HepG2 (cell line): ENCODE measurements at regions not wholly inside any gene's neighbourhood (a gene's known extent, or its start where the extent isn't known, plus 50 kb on each side); places are given as distances from the start of the nearest gene placed in this dataset.

ENCODE experiments used
- CBX5 ChIP-seq: sonication (generic); formaldehyde crosslinking; IDR thresholded peaks from 2 replicates; pipeline ENCODE4 v1.4.0; 2020; ENCODE audit warnings: missing genetic modification reagents, borderline replicate concordance
- ISL2 ChIP-seq: sonication (generic); formaldehyde crosslinking; IDR thresholded peaks from 2 replicates; pipeline ENCODE4 v1.5.0; 2020; ENCODE audit warnings: missing genetic modification reagents
- MYNN ChIP-seq: sonication (generic); formaldehyde crosslinking; IDR thresholded peaks from 2 replicates; pipeline ENCODE4 v1.4.0; 2020; ENCODE audit warnings: mild to moderate bottlenecking, low read depth, missing genetic modification reagents
- POLR2A ChIP-seq, 2 experiments: IDR thresholded peaks; 2 replicates each; pipeline ENCODE4 v1.6.1; 2011; ENCODE audit warnings: low read depth in 2 of 2, low read length in 2 of 2, mild to moderate bottlenecking in 1 of 2, moderate library complexity in 1 of 2; ENCODE audit not compliant: insufficient read depth in 1 of 2
- ZNF143 ChIP-seq: sonication (generic); formaldehyde crosslinking; IDR thresholded peaks from 2 replicates; pipeline ENCODE4 v1.4.0; 2020; ENCODE audit warnings: missing genetic modification reagents
- TF ChIP-seq, protein P1 (sequence below): sonication (generic); formaldehyde crosslinking; IDR thresholded peaks from 2 replicates; pipeline ENCODE4 v1.5.0; 2020; ENCODE audit warnings: mild to moderate bottlenecking, missing genetic modification reagents, moderate library complexity
- TF ChIP-seq, protein P2 (sequence below): sonication (generic); formaldehyde crosslinking; IDR thresholded peaks from 2 replicates; pipeline ENCODE4 v1.4.0; 2020; ENCODE audit warnings: missing genetic modification reagents

DNA sequence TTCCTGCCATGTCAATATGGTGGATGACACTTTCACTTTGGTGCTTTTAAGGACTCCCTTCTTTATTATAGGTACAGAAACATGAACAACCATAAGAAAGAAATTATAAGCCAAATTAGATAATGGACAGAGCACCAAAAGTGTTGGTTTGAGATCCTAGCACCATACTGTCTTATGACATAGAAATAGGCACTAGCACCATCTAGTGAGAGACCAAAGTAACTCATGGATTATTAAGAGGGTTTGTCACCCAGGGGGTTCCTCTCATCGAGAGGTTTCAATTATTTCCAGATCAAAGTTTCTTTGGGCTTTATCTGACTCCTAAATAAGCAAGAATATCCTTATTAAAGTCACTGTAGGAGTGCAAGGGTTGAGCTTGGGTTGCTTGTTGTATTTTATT, 153.0 kb upstream of the DIO2 start:
- TF ChIP-seq, protein P1, sequence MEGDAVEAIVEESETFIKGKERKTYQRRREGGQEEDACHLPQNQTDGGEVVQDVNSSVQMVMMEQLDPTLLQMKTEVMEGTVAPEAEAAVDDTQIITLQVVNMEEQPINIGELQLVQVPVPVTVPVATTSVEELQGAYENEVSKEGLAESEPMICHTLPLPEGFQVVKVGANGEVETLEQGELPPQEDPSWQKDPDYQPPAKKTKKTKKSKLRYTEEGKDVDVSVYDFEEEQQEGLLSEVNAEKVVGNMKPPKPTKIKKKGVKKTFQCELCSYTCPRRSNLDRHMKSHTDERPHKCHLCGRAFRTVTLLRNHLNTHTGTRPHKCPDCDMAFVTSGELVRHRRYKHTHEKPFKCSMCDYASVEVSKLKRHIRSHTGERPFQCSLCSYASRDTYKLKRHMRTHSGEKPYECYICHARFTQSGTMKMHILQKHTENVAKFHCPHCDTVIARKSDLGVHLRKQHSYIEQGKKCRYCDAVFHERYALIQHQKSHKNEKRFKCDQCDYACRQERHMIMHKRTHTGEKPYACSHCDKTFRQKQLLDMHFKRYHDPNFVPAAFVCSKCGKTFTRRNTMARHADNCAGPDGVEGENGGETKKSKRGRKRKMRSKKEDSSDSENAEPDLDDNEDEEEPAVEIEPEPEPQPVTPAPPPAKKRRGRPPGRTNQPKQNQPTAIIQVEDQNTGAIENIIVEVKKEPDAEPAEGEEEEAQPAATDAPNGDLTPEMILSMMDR, result peak; percentile 28; the same call in 1 of the 2 replicates
- TF ChIP-seq, protein P2, sequence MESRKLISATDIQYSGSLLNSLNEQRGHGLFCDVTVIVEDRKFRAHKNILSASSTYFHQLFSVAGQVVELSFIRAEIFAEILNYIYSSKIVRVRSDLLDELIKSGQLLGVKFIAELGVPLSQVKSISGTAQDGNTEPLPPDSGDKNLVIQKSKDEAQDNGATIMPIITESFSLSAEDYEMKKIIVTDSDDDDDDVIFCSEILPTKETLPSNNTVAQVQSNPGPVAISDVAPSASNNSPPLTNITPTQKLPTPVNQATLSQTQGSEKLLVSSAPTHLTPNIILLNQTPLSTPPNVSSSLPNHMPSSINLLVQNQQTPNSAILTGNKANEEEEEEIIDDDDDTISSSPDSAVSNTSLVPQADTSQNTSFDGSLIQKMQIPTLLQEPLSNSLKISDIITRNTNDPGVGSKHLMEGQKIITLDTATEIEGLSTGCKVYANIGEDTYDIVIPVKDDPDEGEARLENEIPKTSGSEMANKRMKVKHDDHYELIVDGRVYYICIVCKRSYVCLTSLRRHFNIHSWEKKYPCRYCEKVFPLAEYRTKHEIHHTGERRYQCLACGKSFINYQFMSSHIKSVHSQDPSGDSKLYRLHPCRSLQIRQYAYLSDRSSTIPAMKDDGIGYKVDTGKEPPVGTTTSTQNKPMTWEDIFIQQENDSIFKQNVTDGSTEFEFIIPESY (CRISPR knock-in tag), result no peak
- no peak for TF ChIP-seq CBX5 (CRISPR knock-in tag)
- TF ChIP-seq POLR2A (IDR thresholded peaks at IDR 0.05; ENCODE audit: insufficient read depth in 1 of 2, low read depth in 2 of 2, low read length in 2 of 2), result no peak
- TF ChIP-seq MYNN (CRISPR knock-in tag), result no peak
- no peak for TF ChIP-seq ZNF143 (CRISPR knock-in tag)
- no peak for TF ChIP-seq ISL2 (CRISPR knock-in tag)
